ENCODE measurements at regions not wholly inside any gene's neighbourhood (a gene's known extent, or its start where the extent isn't known, plus 50 kb on each side); places are given as distances from the start of the nearest gene placed in this dataset.

DNA sequence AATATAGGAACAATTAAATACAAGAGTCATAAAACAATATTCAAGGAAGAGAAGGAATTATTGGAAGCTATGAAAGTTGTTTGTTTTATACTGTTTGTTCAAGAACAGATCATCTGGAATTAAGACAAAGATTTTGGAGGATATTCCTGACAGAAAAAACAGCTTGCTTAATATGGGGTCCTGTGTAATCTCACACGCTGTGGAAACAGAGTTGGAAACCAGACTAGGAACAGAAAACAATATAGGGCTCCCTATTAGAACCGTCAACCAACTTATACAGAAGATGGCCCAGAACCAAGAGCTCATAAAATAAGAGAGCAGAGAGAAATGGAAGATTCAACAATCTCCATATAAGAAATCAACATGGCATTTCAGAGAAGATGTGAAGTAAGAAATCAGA, 156.0 kb downstream of the PCDH18 start:
- TF ChIP-seq, protein P1, sequence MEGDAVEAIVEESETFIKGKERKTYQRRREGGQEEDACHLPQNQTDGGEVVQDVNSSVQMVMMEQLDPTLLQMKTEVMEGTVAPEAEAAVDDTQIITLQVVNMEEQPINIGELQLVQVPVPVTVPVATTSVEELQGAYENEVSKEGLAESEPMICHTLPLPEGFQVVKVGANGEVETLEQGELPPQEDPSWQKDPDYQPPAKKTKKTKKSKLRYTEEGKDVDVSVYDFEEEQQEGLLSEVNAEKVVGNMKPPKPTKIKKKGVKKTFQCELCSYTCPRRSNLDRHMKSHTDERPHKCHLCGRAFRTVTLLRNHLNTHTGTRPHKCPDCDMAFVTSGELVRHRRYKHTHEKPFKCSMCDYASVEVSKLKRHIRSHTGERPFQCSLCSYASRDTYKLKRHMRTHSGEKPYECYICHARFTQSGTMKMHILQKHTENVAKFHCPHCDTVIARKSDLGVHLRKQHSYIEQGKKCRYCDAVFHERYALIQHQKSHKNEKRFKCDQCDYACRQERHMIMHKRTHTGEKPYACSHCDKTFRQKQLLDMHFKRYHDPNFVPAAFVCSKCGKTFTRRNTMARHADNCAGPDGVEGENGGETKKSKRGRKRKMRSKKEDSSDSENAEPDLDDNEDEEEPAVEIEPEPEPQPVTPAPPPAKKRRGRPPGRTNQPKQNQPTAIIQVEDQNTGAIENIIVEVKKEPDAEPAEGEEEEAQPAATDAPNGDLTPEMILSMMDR (conservative IDR thresholded peaks at IDR 0.05 in 1 of 2, IDR thresholded peaks at IDR 0.05 in 1 of 2; ENCODE audit: low read depth in 1 of 2, low read length in 2 of 2) = no peak
- TF ChIP-seq EZH2 (IDR thresholded peaks at IDR 0.05; ENCODE audit: low read length, missing control alignments) = no peak

Data from fibroblast of lung (primary cell).